Testis (tissue), 2 donors: ENCODE measurements at regions not wholly inside any gene's neighbourhood (a gene's known extent, or its start where the extent isn't known, plus 50 kb on each side); places are given as distances from the start of the nearest gene placed in this dataset.

Experiments used
- DNase-seq: peaks from one replicate; pipeline ENCODE4 v3.0.0-alpha.2; 2019
- H3K27ac ChIP-seq, 2 donors: fragments of 200-600 bp; sonication (generic); one replicate each; pipeline ENCODE4 v1.5.1; 2019
- H3K27me3 ChIP-seq: fragments of 200-600 bp; sonication (generic); one replicate; pipeline ENCODE4 v1.5.1; 2019
- H3K36me3 ChIP-seq: fragments of 200-600 bp; sonication (generic); one replicate; pipeline ENCODE4 v1.5.1; 2017; ENCODE audit warnings: low read depth; ENCODE audit errors: missing control alignments
- H3K4me1 ChIP-seq: fragments of 200-600 bp; sonication (generic); one replicate; pipeline ENCODE4 v1.5.1; 2019
- H3K4me3 ChIP-seq, 2 donors: fragments of 200-600 bp; sonication (generic); one replicate each; pipeline ENCODE4 v1.5.1; 2017 to 2019
- H3K9me3 ChIP-seq: fragments of 200-600 bp; sonication (generic); one replicate; pipeline ENCODE4 v1.5.1; 2017
- POLR2A ChIP-seq: fragments of 450-650 bp; IDR thresholded peaks from one replicate; pipeline ENCODE4 v1.6.1; 2017; ENCODE audit warnings: antibody characterized with exemption, mild to moderate bottlenecking, moderate library complexity
- WGBS, 2 donors: methylation state at CpG; one replicate each; pipeline ENCODE4 v1.1.5; 2018; 5-methylcytosine and 5-hydroxymethylcytosine counted together
- intact Hi-C: fragments of 100-400 bp; cut with DNase I; formaldehyde crosslinking; loops from one replicate; pipeline ENCODE4 v1.15.1; 2023; ENCODE audit warnings: low total_unique reads
- TF ChIP-seq, protein P1 (sequence below), 3 experiments: fragments of 450-650 bp in 2 of 3; fragments of 200-600 bp in 1 of 3; sonication (generic) in 1 of 3; IDR thresholded peaks; one replicate each; pipeline ENCODE4 v1.5.1; 2016 to 2019; ENCODE audit warnings: antibody characterized with exemption in 3 of 3, mild to moderate bottlenecking in 2 of 3, moderate library complexity in 1 of 3

DNA sequence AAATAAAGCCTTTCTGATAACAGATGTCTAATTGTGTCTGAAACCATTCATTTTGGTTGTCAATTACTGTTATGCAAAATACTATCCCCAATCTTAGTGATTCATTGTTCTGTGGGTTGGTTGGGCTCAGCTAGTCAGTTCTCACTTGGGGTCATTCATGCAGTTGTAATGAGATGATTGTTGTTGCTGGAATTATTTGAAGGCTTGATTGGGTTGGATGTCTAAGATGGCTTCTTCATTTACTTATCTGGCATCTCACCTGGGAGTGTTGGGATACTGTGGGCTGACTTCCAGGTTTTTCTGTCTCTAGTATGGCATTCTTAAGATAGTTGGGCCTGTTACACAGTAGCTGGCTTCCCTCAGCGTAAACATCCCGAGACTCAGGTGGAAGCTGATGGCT lies 217.8 kb upstream of the B3GALT2 start:
- intact Hi-C loops, result no loop called here
- DNase-seq, result no peak
- H3K27ac ChIP-seq, result no peak overlapping the region
- H3K4me3 ChIP-seq, result no peak overlapping the region
- H3K27me3 ChIP-seq, result no peaks in the 10 kb centered on the region
- no peaks in the 10 kb centered on the region for H3K36me3 ChIP-seq
- TF ChIP-seq, protein P1, sequence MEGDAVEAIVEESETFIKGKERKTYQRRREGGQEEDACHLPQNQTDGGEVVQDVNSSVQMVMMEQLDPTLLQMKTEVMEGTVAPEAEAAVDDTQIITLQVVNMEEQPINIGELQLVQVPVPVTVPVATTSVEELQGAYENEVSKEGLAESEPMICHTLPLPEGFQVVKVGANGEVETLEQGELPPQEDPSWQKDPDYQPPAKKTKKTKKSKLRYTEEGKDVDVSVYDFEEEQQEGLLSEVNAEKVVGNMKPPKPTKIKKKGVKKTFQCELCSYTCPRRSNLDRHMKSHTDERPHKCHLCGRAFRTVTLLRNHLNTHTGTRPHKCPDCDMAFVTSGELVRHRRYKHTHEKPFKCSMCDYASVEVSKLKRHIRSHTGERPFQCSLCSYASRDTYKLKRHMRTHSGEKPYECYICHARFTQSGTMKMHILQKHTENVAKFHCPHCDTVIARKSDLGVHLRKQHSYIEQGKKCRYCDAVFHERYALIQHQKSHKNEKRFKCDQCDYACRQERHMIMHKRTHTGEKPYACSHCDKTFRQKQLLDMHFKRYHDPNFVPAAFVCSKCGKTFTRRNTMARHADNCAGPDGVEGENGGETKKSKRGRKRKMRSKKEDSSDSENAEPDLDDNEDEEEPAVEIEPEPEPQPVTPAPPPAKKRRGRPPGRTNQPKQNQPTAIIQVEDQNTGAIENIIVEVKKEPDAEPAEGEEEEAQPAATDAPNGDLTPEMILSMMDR (IDR thresholded peaks at IDR 0.05), result no peak
- no peak for TF ChIP-seq POLR2A
- no peaks in the 10 kb centered on the region for H3K9me3 ChIP-seq
- H3K4me1 ChIP-seq, result peaks cover 14% of the 10 kb centered on the region
- 95 to 100% methylated on average over 2 of the region's 2 CpGs for WGBS, 2 donors

DNA sequence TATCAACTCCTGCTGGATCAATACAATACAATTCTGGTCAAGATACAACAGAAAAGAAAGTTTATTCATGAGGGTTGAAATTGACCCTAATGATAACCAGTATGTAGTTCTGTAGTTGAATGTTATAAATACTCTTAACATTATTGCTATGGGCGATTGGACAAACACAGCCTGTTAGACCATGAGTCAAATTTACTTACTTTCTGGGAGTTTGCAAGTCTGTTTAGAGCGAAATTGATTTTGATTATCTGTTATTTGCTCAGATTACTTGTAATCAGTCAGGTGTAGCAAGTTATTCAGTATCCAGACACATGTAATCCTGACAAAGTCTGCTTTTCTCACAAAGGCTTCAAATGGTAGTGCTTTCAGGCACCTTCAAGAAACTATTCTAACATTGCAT lies 216.6 kb upstream of the B3GALT2 start:
- TF ChIP-seq, protein P1 (IDR thresholded peaks at IDR 0.05), result no peak
- TF ChIP-seq POLR2A, result no peak
- DNase-seq, result no peak
- H3K36me3 ChIP-seq, result no peaks in the 10 kb centered on the region
- 78 to 84% methylated on average over 2 of the region's 2 CpGs for WGBS, 2 donors
- H3K27me3 ChIP-seq, result no peaks in the 10 kb centered on the region
- no peak overlapping the region for H3K27ac ChIP-seq
- peaks cover 6% of the 10 kb centered on the region for H3K4me1 ChIP-seq
- intact Hi-C loops, result no loop called here
- no peak overlapping the region for H3K4me3 ChIP-seq
- H3K9me3 ChIP-seq, result no peaks in the 10 kb centered on the region

DNA sequence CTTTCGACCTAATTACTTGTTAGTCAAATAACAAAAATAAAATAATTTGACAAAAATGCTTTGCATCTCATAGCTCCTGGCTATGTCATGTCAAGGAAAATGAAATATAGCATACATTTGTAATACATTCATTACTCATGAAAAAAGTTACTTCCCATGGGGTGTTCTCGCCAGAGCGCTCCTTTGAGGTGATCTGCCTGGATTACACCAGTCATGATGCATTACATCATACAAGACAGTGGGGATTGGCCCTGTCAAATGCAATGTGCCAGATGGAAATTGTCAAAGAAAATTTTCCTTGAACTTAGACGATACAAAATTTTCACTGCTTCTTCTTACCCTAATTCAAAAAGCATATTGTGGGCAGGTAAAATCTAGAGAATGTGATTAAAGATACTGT lies 215.6 kb upstream of the B3GALT2 start:
- TF ChIP-seq POLR2A, result no peak
- TF ChIP-seq, protein P1 (IDR thresholded peaks at IDR 0.05), result no peak
- H3K4me1 ChIP-seq, result peaks cover 2% of the 10 kb centered on the region
- no peak overlapping the region for H3K27ac ChIP-seq
- H3K4me3 ChIP-seq, result no peak overlapping the region
- H3K27me3 ChIP-seq, result no peaks in the 10 kb centered on the region
- intact Hi-C loops, result no loop called here
- H3K9me3 ChIP-seq, result no peaks in the 10 kb centered on the region
- H3K36me3 ChIP-seq, result no peaks in the 10 kb centered on the region
- DNase-seq, result no peak
- 93 to 97% methylated on average over 4 of the region's 4 CpGs for WGBS, 2 donors

DNA sequence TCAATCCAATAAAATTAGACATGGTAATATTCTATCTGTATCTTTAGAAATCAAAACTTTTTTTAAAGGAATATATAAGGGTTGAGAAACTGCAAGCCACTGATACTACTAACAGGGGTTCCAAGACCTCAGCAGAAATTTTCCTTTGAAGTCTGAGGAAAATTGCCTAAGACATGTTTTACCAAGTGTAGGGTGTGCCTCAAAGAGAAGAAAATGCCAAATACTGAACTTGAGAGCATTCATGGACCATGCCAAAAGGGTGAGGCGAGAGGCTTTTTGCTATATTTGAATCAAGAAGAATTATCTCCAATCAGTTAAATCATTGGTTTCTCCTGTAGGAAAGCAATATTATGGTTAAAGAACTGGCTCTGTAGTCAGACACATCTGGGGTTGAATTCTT lies 207.9 kb upstream of the B3GALT2 start:
- Histone ChIP-seq H3K4me3 (no peak overlapping the region), H3K36me3 (no peaks in the 10 kb centered on the region), H3K9me3 (no peaks in the 10 kb centered on the region), H3K4me1 (no peaks in the 10 kb centered on the region), H3K27ac (no peak overlapping the region), H3K27me3 (no peaks in the 10 kb centered on the region)
- DNase-seq, result no peak
- intact Hi-C loops, result no loop called here
- WGBS, 2 donors, result 83% methylated on average over 1 of the region's 1 CpG
- TF ChIP-seq, protein P1 (IDR thresholded peaks at IDR 0.05), result no peak
- no peak for TF ChIP-seq POLR2A

DNA sequence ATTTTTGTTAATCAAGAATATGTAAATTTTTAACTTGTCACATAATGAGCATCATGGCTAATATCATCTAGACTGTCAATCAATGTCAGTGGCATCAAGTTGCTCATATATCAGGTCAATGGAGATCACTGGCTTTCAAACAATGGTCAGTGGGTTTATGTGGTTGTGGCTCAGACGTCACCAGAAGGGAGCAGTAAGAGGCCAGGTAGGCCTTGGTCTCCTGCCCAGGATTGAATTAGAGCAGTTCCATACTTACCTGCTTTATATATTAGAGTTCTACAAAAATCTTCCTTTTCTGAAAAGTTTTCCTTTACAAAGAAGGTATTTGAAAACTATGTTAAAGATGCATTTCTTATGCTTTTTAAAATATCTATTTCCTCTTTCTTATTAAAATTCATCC lies 206.3 kb upstream of the B3GALT2 start:
- no peak for TF ChIP-seq POLR2A
- TF ChIP-seq, protein P1 (IDR thresholded peaks at IDR 0.05), result no peak
- no peaks in the 10 kb centered on the region for H3K27me3 ChIP-seq
- no peak for DNase-seq
- no peaks in the 10 kb centered on the region for H3K4me1 ChIP-seq
- intact Hi-C loops, result no loop called here
- H3K27ac ChIP-seq, result no peak overlapping the region
- no peak overlapping the region for H3K4me3 ChIP-seq
- no peaks in the 10 kb centered on the region for H3K9me3 ChIP-seq
- no peaks in the 10 kb centered on the region for H3K36me3 ChIP-seq
- WGBS, 2 donors, result 86 to 92% methylated on average over 1 of the region's 1 CpG
